AG04449 (cell line): ENCODE measurements at regions not wholly inside any gene's neighbourhood (a gene's known extent, or its start where the extent isn't known, plus 50 kb on each side); places are given as distances from the start of the nearest gene placed in this dataset.

Experiments
- CTCF ChIA-PET: fragments of 350-600 bp; formaldehyde crosslinking; extraction: SDS; loops from one replicate; lab custom pipeline; 2021; ENCODE audit warnings: antibody characterized with exemption; lab: Yijun Ruan, JAX
- POLR2A ChIA-PET: fragments of 400-600, 350-600 bp; formaldehyde crosslinking; extraction: SDS; loops from one replicate; lab custom pipeline; 2020; ENCODE audit warnings: antibody characterized with exemption, inconsistent platforms; lab: Yijun Ruan, JAX
- DNase-seq: peaks from one replicate; pipeline ENCODE4 v3.0.0-alpha.2; 2010; ENCODE audit warnings: low read depth, low spot score
- H3K4me3 ChIP-seq: 2 replicates; pipeline ENCODE4 v1.5.1; 2011; ENCODE audit warnings: low read depth, mild to moderate bottlenecking, control low read depth, low read length
- CTCF ChIP-seq: IDR thresholded peaks from one replicate; pipeline ENCODE4 v1.5.1; 2011; ENCODE audit warnings: mild to moderate bottlenecking, moderate library complexity, low read length, control low read depth, inconsistent platforms; ENCODE audit not compliant: insufficient read depth; ENCODE audit errors: missing control alignments

GRCh38 chr20:46797206-46797605 is 87.8 kb downstream of the SLC2A10 start:
- no peak for TF ChIP-seq CTCF
- CTCF ChIA-PET = no interaction called here
- no peak for DNase-seq
- POLR2A ChIA-PET = no interaction called here
- H3K4me3 ChIP-seq = no peak overlapping the region

GRCh38 chr20:46798430-46798829 is 89.0 kb downstream of the SLC2A10 start:
- POLR2A ChIA-PET = no interaction called here
- CTCF ChIA-PET = no interaction called here
- TF ChIP-seq CTCF = no peak
- no peak for DNase-seq
- H3K4me3 ChIP-seq = no peak overlapping the region

- DNase-seq = no peak
- no peak for TF ChIP-seq CTCF
- ChIA-PET CTCF (no interaction called here), POLR2A (no interaction called here)
- no peak overlapping the region for H3K4me3 ChIP-seq
Measured at GRCh38 chr20:46799781-46800408, 90.4 kb downstream of the SLC2A10 start.

- no peak for TF ChIP-seq CTCF
- no peak for DNase-seq
- no peak overlapping the region for H3K4me3 ChIP-seq
- ChIA-PET CTCF (no interaction called here), POLR2A (no interaction called here)
Measured at GRCh38 chr20:46800409-46800804, 91.0 kb downstream of the SLC2A10 start.

GRCh38 chr20:46801003-46801702 is 91.7 kb downstream of the SLC2A10 start:
- no peak for TF ChIP-seq CTCF
- H3K4me3 ChIP-seq = no peak overlapping the region
- DNase-seq = no peak
- POLR2A ChIA-PET = no interaction called here
- CTCF ChIA-PET = no interaction called here

GRCh38 chr20:46802722-46803121 is 91.9 kb upstream of the EYA2 start:
- TF ChIP-seq CTCF = no peak
- no peak for DNase-seq
- ChIA-PET POLR2A (no interaction called here), CTCF (interaction anchor here (1.0 to 1.6 kb wide), 2 partner anchors 10 to 13 kb away, joined by 3 to 7 read pairs; no protein-coding TSS in a partner anchor)
- no peak overlapping the region for H3K4me3 ChIP-seq
